HG03378 (cell line): ENCODE measurements at regions not wholly inside any gene's neighbourhood (a gene's known extent, or its start where the extent isn't known, plus 50 kb on each side); places are given as distances from the start of the nearest gene placed in this dataset.

Experiments used
- ATAC-seq: cut with Tn5 transposase; IDR thresholded peaks from one replicate; pipeline ENCODE4 v1.9.1; 2021; ENCODE audit warnings: mild to moderate bottlenecking, moderate library complexity; ENCODE audit not compliant: unreplicated experiment

- no peak for ATAC-seq
These were observed 324.0 kb downstream of the TLR4 start for GRCh38 chr9:118028225-118028624.

GRCh38 chr9:118029425-118029824 lies 325.2 kb downstream of the TLR4 start:
- no peak for ATAC-seq

- ATAC-seq = no peak
These were observed 330.5 kb downstream of the TLR4 start for GRCh38 chr9:118034701-118035100.

- no peak for ATAC-seq
These were observed 334.5 kb downstream of the TLR4 start for GRCh38 chr9:118038713-118039112.

GRCh38 chr9:118058227-118058626 lies 354.0 kb downstream of the TLR4 start:
- ATAC-seq = no peak

- ATAC-seq = no peak
These were observed 355.5 kb downstream of the TLR4 start for GRCh38 chr9:118059484-118060278.

- no peak for ATAC-seq
These were observed 379.0 kb downstream of the TLR4 start for GRCh38 chr9:118083161-118083560.

GRCh38 chr9:118088090-118088489 lies 383.9 kb downstream of the TLR4 start:
- ATAC-seq = peak; percentile 54

- no peak for ATAC-seq
These were observed 387.0 kb downstream of the TLR4 start for GRCh38 chr9:118091226-118091625.

GRCh38 chr9:118091711-118092500 lies 387.7 kb downstream of the TLR4 start:
- no peak for ATAC-seq

- ATAC-seq = peak; percentile 69
These were observed 390.2 kb downstream of the TLR4 start for GRCh38 chr9:118094387-118094786.

- no peak for ATAC-seq
These were observed 396.6 kb downstream of the TLR4 start for GRCh38 chr9:118100529-118101419.

GRCh38 chr9:118104363-118104762 lies 400.2 kb downstream of the TLR4 start:
- no peak for ATAC-seq

- no peak for ATAC-seq
These were observed 404.8 kb downstream of the TLR4 start for GRCh38 chr9:118108971-118109370.

- ATAC-seq = no peak
These were observed 405.3 kb downstream of the TLR4 start for GRCh38 chr9:118109542-118109941.

GRCh38 chr9:118121361-118121760 lies 417.2 kb downstream of the TLR4 start:
- no peak for ATAC-seq

GRCh38 chr9:118128313-118128712 lies 424.1 kb downstream of the TLR4 start:
- no peak for ATAC-seq

GRCh38 chr9:118129541-118129940 lies 425.3 kb downstream of the TLR4 start:
- no peak for ATAC-seq

- no peak for ATAC-seq
These were observed 444.8 kb downstream of the TLR4 start for GRCh38 chr9:118148990-118149389.

GRCh38 chr9:118156846-118157245 lies 452.6 kb downstream of the TLR4 start:
- no peak for ATAC-seq

GRCh38 chr9:118162716-118163115 lies 458.5 kb downstream of the TLR4 start:
- no peak for ATAC-seq
